ENCODE measurements at regions not wholly inside any gene's neighbourhood (a gene's known extent, or its start where the extent isn't known, plus 50 kb on each side); places are given as distances from the start of the nearest gene placed in this dataset.

- ATAC-seq (replicated peaks) (no peak), DNase-seq (no peak)
- H3K36me3 Mint-ChIP-seq (ENCODE audit: insufficient read depth): no peaks in the 10 kb centered on the region
- H3K27me3 Mint-ChIP-seq: no peaks in the 10 kb centered on the region
- no peaks in the 10 kb centered on the region for H3K4me1 Mint-ChIP-seq (ENCODE audit: low read depth in 2 of 2)
- no peak overlapping the region for H3K4me3 Mint-ChIP-seq
- peaks cover 11 to 15% of the 10 kb centered on the region in 2 donors for H3K9me3 Mint-ChIP-seq
- no peak overlapping the region for H3K27ac Mint-ChIP-seq
Measured at GRCh38 chr5:164377746-164378145, 872.3 kb downstream of the MAT2B start.

- Mint-ChIP-seq H3K27me3 (no peaks in the 10 kb centered on the region), H3K36me3 (ENCODE audit: insufficient read depth) (no peaks in the 10 kb centered on the region), H3K4me3 (no peak overlapping the region), H3K4me1 (ENCODE audit: low read depth in 2 of 2) (no peaks in the 10 kb centered on the region), H3K9me3 (peaks cover 4 to 8% of the 10 kb centered on the region in 2 donors), H3K27ac (no peak overlapping the region)
- no peak for DNase-seq
- no peak for ATAC-seq (replicated peaks)
Measured at GRCh38 chr5:164383662-164384061, 878.2 kb downstream of the MAT2B start.

- DNase-seq (no peak), ATAC-seq (replicated peaks) (no peak)
- Mint-ChIP-seq H3K4me3 (no peak overlapping the region), H3K4me1 (ENCODE audit: low read depth in 2 of 2) (no peaks in the 10 kb centered on the region), H3K36me3 (ENCODE audit: insufficient read depth) (no peaks in the 10 kb centered on the region), H3K9me3 (peaks cover 0 to under 1% of the 10 kb centered on the region in 2 donors), H3K27ac (no peak overlapping the region), H3K27me3 (no peaks in the 10 kb centered on the region)
Measured at GRCh38 chr5:164392531-164392930, 887.1 kb downstream of the MAT2B start.

GRCh38 chr5:164394686-164395194 lies 889.3 kb downstream of the MAT2B start:
- no peak for ATAC-seq (replicated peaks)
- no peak overlapping the region for H3K4me3 Mint-ChIP-seq
- no peaks in the 10 kb centered on the region for H3K27me3 Mint-ChIP-seq
- H3K9me3 Mint-ChIP-seq: peaks cover 0 to 3% of the 10 kb centered on the region in 2 donors
- no peaks in the 10 kb centered on the region for H3K4me1 Mint-ChIP-seq (ENCODE audit: low read depth in 2 of 2)
- DNase-seq: no peak
- no peak overlapping the region for H3K27ac Mint-ChIP-seq
- H3K36me3 Mint-ChIP-seq (ENCODE audit: insufficient read depth): no peaks in the 10 kb centered on the region

GRCh38 chr5:164412531-164412930 lies 907.1 kb downstream of the MAT2B start:
- H3K4me3 Mint-ChIP-seq: no peak overlapping the region
- ATAC-seq (replicated peaks): no peak
- no peak overlapping the region for H3K27ac Mint-ChIP-seq
- no peaks in the 10 kb centered on the region for H3K27me3 Mint-ChIP-seq
- H3K36me3 Mint-ChIP-seq (ENCODE audit: insufficient read depth): no peaks in the 10 kb centered on the region
- H3K4me1 Mint-ChIP-seq (ENCODE audit: low read depth in 2 of 2): no peaks in the 10 kb centered on the region
- no peak for DNase-seq
- peaks cover 10 to 18% of the 10 kb centered on the region in 2 donors for H3K9me3 Mint-ChIP-seq

- no peak for DNase-seq
- no peak for ATAC-seq (replicated peaks)
- H3K4me1 Mint-ChIP-seq (ENCODE audit: low read depth in 2 of 2): no peaks in the 10 kb centered on the region
- no peaks in the 10 kb centered on the region for H3K27me3 Mint-ChIP-seq
- no peak overlapping the region for H3K4me3 Mint-ChIP-seq
- H3K27ac Mint-ChIP-seq: no peak overlapping the region
- H3K9me3 Mint-ChIP-seq: peaks cover 3 to 19% of the 10 kb centered on the region in 2 donors
- no peaks in the 10 kb centered on the region for H3K36me3 Mint-ChIP-seq (ENCODE audit: insufficient read depth)
Measured at GRCh38 chr5:164420161-164420560, 914.7 kb downstream of the MAT2B start.

- Mint-ChIP-seq H3K4me3 (no peak overlapping the region), H3K9me3 (peaks cover 4 to 19% of the 10 kb centered on the region in 2 donors), H3K27me3 (no peaks in the 10 kb centered on the region), H3K27ac (no peak overlapping the region), H3K36me3 (ENCODE audit: insufficient read depth) (no peaks in the 10 kb centered on the region), H3K4me1 (ENCODE audit: low read depth in 2 of 2) (no peaks in the 10 kb centered on the region)
- DNase-seq (no peak), ATAC-seq (replicated peaks) (no peak)
Measured at GRCh38 chr5:164422400-164422799, 917.0 kb downstream of the MAT2B start.

- DNase-seq (no peak), ATAC-seq (replicated peaks) (no peak)
- Mint-ChIP-seq H3K9me3 (peaks cover 0 to 9% of the 10 kb centered on the region in 2 donors), H3K27me3 (no peaks in the 10 kb centered on the region), H3K36me3 (ENCODE audit: insufficient read depth) (peaks cover 5% of the 10 kb centered on the region), H3K4me3 (no peak overlapping the region), H3K4me1 (ENCODE audit: low read depth in 2 of 2) (no peaks in the 10 kb centered on the region), H3K27ac (no peak overlapping the region)
Measured at GRCh38 chr5:164431634-164432304, 926.4 kb downstream of the MAT2B start.

GRCh38 chr5:164433106-164433870 lies 927.9 kb downstream of the MAT2B start:
- Mint-ChIP-seq H3K4me3 (no peak overlapping the region), H3K27ac (no peak overlapping the region), H3K27me3 (no peaks in the 10 kb centered on the region), H3K9me3 (peaks cover 0 to 10% of the 10 kb centered on the region in 2 donors), H3K36me3 (ENCODE audit: insufficient read depth) (peaks cover 5% of the 10 kb centered on the region), H3K4me1 (ENCODE audit: low read depth in 2 of 2) (no peaks in the 10 kb centered on the region)
- DNase-seq (no peak), ATAC-seq (replicated peaks) (no peak)

GRCh38 chr5:164435576-164435975 lies 930.2 kb downstream of the MAT2B start:
- ATAC-seq (replicated peaks) (no peak), DNase-seq (no peak)
- Mint-ChIP-seq H3K27me3 (no peaks in the 10 kb centered on the region), H3K4me3 (no peak overlapping the region), H3K36me3 (ENCODE audit: insufficient read depth) (peaks cover 5% of the 10 kb centered on the region), H3K4me1 (ENCODE audit: low read depth in 2 of 2) (no peaks in the 10 kb centered on the region), H3K9me3 (peaks cover 0 to 6% of the 10 kb centered on the region in 2 donors), H3K27ac (no peak overlapping the region)

GRCh38 chr5:164439799-164440198 lies 934.4 kb downstream of the MAT2B start:
- H3K9me3 Mint-ChIP-seq: peaks cover 0 to 3% of the 10 kb centered on the region in 2 donors
- H3K4me1 Mint-ChIP-seq (ENCODE audit: low read depth in 2 of 2): no peaks in the 10 kb centered on the region
- no peak overlapping the region for H3K4me3 Mint-ChIP-seq
- DNase-seq (no peak), ATAC-seq (replicated peaks) (no peak)
- H3K27ac Mint-ChIP-seq: no peak overlapping the region
- no peaks in the 10 kb centered on the region for H3K36me3 Mint-ChIP-seq (ENCODE audit: insufficient read depth)
- H3K27me3 Mint-ChIP-seq: no peaks in the 10 kb centered on the region

- no peaks in the 10 kb centered on the region for H3K36me3 Mint-ChIP-seq (ENCODE audit: insufficient read depth)
- no peak overlapping the region for H3K4me3 Mint-ChIP-seq
- no peaks in the 10 kb centered on the region for H3K4me1 Mint-ChIP-seq (ENCODE audit: low read depth in 2 of 2)
- H3K27ac Mint-ChIP-seq: no peak overlapping the region
- no peaks in the 10 kb centered on the region for H3K27me3 Mint-ChIP-seq
- peaks cover 0 to 5% of the 10 kb centered on the region in 2 donors for H3K9me3 Mint-ChIP-seq
- ATAC-seq (replicated peaks) (no peak), DNase-seq (no peak)
Measured at GRCh38 chr5:164449460-164449859, 944.0 kb downstream of the MAT2B start.

- no peaks in the 10 kb centered on the region for H3K4me1 Mint-ChIP-seq (ENCODE audit: low read depth in 2 of 2)
- no peaks in the 10 kb centered on the region for H3K27me3 Mint-ChIP-seq
- ATAC-seq (replicated peaks) (no peak), DNase-seq (no peak)
- no peak overlapping the region for H3K4me3 Mint-ChIP-seq
- no peak overlapping the region for H3K27ac Mint-ChIP-seq
- no peaks in the 10 kb centered on the region for H3K36me3 Mint-ChIP-seq (ENCODE audit: insufficient read depth)
- H3K9me3 Mint-ChIP-seq: peaks cover 8 to 9% of the 10 kb centered on the region in 2 donors
Measured at GRCh38 chr5:164466033-164466432, 960.6 kb downstream of the MAT2B start.

- Mint-ChIP-seq H3K4me3 (no peak overlapping the region), H3K36me3 (ENCODE audit: insufficient read depth) (no peaks in the 10 kb centered on the region), H3K27me3 (no peaks in the 10 kb centered on the region), H3K27ac (no peak overlapping the region), H3K9me3 (peaks cover 8 to 9% of the 10 kb centered on the region in 2 donors), H3K4me1 (ENCODE audit: low read depth in 2 of 2) (no peaks in the 10 kb centered on the region)
- ATAC-seq (replicated peaks) (no peak), DNase-seq (no peak)
Measured at GRCh38 chr5:164470312-164470711, 964.9 kb downstream of the MAT2B start.

All from effector memory CD8-positive, alpha-beta T cell (primary cell).